Inflammatory macrophage (primary cell): ENCODE measurements at regions not wholly inside any gene's neighbourhood (a gene's known extent, or its start where the extent isn't known, plus 50 kb on each side); places are given as distances from the start of the nearest gene placed in this dataset.

Experiments
- DNase-seq, 2 donors: peaks; one replicate each; pipeline ENCODE4 v3.0.0-alpha.2; 2020 to 2022

DNA sequence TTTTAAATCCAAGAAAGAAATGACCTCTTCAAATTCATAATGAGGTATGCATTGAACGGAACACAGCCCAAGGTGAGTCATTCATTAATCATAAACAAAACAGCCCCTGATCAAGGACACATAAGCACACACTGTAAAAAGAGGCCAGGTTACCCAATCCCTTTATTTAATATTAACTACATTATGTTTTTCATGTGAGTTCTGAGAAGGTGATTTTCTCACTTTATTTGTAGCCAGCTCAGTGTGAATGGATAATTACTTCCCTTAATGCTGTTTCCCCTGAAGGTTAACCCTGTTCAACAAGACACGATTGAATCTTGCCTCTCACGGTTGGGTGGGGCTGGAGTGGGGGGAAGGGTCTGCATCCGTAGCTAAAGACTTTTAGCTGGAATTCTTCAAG is 257.3 kb upstream of the SALL1 start:
- DNase-seq = no peak

DNA sequence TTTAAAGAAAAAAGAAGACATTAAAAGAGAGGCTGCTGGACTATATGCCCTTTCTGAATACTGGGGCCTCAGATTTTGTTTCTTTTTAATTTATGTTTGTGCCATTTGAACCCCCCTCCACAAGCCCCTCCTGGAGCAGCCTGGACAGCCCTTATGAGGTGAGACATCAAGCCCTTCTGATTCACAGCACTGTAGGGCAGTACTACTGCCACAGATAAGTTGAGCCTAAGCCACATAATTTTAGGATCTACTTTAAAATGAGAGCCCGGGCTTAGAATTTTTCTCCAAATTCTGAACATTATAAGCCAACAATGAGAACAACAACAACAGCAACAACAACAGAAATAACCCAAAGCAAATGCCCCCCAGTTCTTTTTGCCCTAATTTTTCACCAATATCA is 256.9 kb upstream of the SALL1 start:
- DNase-seq = no peak

DNA sequence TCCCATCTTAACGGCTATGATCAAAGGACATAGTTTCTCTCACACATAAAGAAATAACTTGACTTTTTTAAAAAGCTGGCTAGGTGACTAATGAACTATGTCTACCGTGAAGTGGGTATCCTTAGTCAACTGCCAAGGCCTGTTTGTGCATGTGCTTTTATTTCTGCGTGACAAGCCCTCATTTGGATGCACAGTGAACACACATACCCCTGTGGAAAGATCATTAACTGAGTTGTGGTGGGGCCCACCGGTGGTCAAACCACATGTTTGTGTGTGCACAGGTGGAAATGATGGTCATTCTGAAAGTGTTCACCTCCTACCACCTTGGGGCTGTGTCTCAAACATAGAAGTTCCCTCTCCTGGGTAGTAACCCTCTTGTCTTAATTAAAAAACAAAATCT is 256.1 kb upstream of the SALL1 start:
- no peak for DNase-seq

DNA sequence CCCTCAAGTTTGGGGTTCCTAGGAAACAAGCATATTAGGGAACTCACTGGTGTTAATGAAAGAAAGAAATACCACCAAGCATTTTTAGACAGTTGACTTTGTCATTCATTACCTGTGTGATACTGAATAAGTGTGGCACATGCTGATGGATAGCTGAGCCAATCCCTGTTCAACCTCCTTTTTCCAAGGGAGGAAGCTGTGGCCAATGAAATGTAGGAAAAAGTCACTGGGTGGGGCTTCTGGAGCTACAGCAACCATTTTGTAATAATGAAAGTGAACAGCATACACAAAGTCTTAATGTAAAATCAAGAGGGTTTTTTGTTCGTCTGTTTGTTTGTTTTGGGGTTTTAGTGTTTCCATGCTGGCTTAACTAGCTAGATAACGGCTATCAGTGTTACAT is 254.3 kb upstream of the SALL1 start:
- DNase-seq = no peak

DNA sequence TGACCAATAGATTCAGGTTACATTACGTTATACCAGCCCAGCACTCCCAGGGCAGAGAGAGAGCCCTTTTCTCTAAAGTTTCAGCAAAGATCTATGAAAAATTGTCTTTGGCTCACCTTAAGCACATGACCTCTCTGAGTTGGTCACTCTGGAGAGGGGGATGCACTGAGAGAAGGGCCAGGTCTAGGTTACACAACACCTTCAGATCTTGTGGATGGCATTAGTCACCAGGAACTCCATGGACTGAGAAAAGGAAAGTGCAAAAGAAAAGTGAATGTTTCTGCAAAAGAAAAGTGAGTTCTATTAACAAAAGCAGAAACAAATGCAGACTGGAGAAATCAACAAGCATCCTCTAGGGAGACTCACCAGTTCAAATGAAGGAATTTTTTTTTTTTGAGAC is 253.3 kb upstream of the SALL1 start:
- no peak for DNase-seq

DNA sequence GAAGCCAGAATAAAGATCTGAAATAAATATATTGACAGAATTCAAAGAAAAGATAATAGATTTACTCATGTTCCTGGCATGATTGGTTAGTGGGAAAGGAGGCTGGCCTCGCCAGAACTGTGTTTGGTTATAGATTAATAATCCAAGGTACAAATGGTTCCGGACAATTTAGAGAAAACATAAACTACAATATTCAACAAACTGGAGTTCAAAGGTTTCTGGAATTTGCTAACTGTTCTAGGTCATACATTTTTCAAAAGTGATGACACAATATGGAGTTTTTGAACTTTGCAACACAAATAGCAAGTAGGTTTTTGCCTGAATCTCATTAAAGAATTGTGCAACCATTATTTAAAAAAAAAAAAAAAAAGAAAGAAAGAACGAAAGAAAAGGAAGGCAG is 251.7 kb upstream of the SALL1 start:
- DNase-seq = no peak

DNA sequence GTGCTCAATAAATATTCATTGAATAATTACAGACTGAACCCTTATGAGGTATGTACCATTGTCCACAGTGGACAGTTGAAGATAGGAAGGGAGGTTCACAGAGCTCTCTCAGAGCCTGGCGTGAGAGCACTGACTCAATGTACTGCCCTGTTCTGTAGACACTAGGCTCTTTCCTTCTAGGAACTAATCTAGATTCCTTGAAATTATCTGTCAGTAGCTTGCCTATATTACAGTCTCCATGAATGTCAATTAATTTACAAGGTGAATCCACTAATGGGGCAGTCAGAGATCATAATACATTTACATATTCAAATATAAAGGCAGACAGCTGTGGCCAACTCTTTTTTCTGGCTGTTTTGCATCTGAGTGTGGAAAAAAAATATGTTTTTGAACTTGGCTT is 251.2 kb upstream of the SALL1 start:
- DNase-seq = no peak

DNA sequence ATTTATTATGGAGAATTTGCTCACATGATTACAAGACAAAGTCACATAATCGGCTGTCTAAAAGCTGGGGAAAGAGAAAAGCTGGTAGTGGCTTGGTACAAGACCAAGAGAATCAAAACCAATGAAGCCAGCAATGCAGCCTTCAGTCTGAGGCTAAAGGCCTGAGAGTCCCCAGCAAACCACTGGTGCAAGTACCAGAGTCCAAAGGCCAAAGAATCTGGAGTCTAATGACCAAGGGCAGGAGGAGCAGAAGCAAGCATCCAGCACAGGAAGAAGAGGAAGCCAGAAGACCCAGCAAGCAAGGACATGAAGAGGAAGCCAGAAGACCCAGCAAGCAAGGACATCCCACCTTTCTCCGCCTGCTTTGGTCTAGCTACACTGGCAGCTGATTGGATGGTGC is 250.6 kb upstream of the SALL1 start:
- DNase-seq = no peak

DNA sequence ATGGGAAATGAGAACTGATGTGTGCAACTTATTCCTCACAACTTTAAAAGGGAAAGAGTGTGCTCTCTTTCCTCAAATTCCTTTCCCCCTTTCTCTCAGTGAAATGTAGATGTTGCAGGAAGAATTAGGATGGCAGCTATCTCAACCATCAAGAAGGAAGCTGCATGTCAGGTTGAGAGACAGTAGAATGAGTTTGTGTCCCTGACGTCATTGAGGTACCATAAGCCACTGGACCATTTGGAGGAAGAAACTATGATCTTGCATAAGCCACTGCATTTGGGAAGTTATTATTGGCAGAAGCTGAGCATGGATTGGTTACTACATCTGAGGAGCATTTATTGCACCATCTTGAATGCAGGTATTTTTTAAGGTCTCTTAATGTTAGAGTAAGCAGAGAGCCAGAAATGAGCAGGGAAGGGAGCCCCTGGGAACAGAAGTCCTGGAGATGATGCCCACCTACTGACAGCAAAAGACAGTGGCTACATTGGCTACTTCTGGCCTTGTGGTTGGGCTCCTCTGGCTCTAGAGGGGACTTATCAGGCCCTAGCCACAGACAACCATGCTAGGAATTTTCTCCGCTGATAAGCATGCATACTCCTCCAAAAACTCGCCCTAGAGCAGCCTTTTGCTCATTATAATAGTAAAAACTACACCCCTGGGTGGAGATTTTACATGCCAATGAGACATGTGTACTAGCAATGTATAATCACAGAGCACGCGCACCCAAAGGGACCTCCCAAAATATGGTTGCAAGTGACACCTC is 249.0 kb upstream of the SALL1 start:
- no peak for DNase-seq

DNA sequence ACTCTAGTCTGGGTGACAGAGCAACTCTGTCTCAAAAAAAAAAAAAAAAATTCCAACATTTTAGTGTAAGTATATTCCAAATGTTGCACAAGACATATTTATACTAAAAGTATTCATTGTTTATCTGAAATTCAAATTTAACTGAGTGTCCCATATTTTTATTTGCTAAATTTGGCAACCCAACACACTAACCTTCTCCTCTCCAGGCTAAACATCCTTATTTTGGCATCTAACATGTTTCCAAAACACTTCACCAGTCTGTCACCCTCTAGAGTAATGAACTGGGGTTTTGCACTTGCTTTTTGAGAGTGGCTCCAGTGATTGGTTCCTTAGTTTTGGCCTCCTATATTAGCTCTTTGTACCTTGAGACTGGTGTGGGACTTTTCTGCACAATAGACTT is 243.4 kb upstream of the SALL1 start:
- no peak for DNase-seq

DNA sequence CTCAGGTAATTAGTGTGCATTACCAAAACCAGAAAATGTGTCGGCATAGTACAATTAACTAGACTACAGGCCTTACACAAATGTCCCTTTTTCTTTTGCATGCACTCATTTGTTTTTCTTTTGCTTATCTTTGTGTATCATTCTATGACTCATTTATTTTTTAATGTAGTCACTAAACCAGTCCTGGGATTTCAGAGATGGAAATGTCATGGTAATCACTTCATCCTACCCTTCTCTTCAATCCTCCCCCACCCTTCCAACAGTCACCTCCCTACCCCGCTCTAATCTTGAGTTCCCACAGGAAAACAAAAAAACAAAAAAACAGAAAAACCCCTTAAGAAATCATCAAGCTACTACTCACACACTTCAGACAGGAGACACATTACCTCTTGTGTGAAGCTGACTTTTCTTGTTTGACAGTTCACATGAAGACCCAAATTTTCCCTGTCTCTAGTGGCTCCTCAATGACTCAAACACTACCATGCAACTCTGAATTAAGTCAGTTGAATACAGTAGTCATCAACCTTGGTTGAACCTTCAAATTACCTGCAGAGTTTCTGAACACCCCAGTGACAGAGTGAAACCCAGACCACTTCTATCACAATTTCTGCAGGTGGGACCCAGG is 242.4 kb upstream of the SALL1 start:
- no peak for DNase-seq

DNA sequence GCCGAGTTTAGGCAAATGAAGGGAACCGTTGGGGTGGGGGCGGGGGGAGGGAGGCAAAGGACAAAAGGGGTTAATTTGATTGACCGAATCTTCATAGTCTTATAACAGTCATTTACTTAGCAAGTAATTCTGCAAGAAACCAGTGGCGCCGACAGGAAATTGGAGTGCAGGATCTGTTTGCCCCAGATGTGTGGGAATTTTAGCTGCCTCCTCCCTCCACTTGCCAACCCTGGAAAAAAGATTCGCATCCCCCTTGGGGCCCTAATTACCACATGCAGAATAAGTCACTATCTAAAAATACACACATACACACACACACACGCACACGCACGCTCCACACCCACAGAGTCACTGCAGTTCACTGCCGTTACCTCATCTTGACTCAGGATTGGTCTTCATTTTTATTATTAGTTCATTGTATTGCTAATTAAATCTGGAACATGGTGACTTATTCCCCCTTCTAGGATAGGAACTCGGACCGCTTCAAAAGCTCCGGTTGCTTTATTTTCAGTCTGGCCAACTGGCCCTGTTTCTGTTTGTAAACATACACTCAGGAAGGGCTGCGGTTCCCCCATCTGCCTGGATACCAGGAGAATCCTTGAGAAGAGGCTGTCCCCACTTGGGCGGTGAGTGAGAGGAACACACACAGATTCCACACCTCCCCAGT is 241.6 kb upstream of the SALL1 start:
- DNase-seq = no peak

DNA sequence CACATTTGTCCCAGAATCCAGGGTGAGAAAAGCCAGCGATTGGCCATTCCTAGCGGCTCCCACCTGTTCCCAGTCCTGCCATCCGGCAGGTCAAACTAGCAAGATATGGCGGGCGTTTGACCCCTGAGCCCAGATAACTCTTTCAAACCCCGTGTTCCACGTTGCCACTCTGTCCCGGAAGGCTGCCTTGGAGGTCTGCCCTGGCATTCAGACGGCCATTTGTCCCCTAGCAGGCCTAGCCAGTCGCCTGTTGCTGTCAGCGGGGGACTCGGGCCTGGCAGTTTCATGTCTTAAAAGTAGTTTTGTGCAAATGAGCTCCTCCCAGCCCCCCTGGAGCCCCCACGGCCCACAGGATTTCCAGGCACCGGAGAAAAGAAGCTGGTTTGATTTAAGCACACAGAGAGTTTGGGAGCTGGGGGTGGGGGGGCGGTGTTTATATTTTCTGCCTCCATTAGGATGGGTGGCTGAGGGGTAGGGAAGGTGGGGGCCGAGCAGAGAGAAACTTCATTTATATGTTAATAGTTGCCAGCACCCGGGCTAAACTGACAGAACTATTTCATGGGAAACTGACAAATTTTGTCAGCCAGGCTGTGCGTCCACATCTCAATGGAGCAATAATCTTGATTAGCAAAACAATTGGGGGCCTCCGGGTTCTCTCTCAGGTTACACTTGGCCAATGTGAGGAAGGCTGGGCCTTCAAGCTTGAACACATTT is 240.9 kb upstream of the SALL1 start:
- no peak for DNase-seq

DNA sequence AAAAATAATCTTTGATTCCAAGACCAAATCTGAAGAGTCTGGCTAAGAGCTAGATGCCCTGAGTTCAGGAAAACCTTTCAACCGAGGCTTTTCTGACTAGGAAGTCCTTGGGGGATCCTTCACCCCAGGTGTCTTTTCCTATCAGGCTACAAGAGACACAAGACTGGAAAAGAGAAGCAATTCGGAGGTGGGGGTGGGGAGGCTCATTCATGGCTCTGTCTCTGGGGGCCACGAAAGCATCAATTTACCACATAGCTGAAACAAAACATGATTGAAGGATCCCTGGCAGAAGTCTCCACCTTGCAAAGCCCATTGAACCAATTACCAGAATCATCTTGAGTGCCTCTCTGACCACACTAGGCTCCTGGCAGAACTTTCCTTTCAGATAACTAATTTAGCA is 239.8 kb upstream of the SALL1 start:
- DNase-seq = no peak

DNA sequence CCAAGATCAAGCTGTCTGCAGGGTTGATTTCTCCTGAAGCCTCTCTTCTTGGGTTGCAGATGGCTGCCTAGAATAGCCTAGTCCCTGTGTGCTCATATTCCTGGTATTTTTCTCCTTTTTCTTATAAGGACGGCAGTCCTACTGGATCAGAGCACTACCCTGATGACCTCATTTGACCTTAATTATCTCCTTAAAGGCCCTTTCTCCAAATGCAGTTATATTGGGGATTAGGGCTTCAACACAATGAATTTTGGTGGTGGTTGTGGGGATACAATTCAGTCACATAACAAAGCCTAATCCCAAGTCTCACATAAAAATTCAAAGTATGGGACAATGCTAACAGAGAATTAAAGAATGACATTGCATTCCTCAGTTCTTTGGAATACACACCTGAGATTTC is 238.8 kb upstream of the SALL1 start:
- no peak for DNase-seq

DNA sequence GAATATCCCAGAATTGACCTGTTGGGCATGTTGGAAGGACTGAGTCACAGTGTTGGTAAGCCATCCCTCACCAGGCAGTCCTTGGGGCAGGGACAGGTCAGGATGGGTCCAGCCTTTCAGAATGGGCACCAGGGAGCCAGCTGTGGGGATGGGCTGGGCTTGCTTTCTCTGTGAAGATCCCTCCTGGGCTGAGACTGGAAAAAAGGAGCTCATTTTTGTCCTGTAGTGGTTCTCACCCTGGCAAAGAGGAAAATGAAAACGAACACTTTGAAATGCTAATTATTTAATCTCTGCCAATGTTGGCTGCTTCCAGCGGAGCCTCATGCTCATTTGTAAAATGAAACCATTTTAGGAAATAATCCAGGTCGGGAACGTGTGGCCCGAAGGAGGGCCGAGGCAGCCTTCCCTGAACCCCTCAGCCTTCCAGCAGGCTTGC is 237.5 kb upstream of the SALL1 start:
- no peak for DNase-seq

DNA sequence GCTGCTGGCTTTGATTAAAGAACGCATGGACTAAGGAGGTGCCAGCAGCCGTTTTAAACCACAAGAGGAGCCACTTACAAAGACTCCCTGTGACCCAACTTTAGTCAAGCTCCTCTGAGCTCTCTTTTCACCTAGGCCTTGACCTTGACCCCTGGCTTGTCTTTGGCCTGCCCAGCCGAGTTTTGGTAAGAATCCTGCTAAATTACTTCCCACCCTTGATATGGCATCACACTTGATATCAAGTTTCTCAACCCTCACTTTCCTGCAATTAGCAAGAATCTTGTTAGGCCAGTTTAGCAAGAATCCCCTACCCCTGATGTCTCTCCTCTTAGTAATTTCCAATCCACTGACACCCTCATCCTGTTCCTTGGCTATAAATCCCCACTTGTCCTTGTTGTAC is 232.8 kb upstream of the SALL1 start:
- DNase-seq = no peak

DNA sequence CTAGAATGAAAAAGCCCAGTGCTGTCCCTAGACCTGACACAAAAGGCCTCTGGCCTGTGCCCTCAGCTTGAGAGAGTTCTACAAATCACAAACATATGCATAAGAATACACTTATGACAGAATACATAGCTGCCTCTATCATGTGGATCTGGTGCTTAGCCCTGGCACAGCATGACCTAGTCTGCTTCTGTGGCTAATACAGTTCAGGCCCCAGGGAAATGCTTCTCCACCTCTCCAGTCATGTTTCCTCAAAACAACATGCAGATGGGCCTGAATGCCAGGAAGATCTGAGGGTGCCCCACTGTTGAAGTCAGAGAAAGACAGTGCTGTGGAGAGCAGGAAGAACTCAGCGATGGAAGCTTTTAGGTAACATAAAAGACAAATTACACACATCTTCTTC is 231.9 kb upstream of the SALL1 start:
- no peak for DNase-seq

DNA sequence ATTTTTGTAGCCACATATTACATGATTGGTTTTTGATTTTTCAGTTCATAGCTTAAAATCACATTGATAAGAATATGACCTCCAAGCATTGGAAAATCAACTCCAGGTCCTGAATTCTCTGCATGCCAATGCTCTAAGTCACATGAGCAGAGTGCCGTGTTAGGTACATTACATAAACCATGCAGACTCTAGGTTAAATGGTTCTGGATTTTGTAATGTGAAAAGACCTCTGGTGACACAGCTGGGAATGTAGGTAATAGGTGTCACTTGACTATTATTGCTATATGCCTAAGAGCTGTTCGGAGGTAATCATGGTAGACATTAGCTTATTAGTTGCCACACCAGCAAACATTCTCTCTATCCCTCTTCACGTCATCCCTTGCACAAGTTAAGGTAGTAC is 231.1 kb upstream of the SALL1 start:
- DNase-seq = no peak

DNA sequence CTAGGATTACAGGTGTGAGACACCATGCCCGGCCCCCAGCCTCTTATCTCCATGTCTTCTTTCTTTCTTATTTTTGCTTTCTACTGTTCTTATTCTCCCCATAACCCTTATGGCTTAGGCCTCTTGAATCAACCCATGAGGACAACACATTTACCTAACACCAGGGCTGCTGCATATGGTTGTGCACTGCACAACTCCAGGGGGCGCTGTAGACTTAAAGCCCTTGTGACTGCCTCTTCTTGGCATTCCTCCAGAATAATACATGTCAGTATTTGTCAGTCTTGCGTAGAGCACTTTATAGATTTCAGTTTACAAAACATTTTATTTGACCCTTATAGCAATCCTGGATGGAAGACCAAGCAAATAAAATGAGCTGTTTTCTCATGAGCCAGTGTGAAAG is 225.0 kb upstream of the SALL1 start:
- no peak for DNase-seq

DNA sequence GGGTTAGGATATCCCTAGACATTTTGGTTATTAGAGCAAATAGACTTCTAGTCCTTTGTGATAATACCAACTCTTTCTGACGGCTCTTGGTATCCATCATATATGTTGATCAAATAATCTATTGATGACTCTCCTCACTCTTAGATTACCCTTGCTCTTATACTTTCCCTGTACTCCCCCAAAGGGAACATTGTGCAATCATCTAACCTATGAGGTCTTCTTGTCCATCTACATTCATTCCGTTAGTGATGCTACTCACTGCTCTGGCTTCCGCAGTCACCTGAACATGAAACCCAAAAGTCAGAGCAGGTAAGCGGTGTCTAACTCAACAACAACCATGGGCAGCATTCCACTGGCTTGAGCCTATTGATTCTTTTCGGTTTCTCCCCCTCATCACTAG is 223.7 kb upstream of the SALL1 start:
- no peak for DNase-seq

DNA sequence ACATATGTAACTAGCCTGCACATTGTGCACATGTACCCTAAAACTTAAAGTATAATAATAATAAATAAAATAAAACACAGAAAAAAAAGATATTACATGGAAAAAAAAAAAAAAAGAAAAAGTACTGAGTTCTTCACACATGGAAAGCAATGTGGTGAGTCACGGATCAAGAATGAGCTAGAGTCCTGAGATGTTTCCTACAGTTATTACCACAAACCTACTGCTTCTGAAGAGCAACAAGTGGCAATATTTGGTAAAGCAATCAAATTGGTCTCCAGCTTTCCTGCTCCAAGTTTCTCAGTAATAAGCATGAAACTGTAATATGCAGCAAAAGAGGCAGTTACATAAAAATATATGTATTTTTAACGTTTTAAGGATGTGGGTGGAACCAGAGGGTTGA is 223.3 kb upstream of the SALL1 start:
- DNase-seq = no peak

DNA sequence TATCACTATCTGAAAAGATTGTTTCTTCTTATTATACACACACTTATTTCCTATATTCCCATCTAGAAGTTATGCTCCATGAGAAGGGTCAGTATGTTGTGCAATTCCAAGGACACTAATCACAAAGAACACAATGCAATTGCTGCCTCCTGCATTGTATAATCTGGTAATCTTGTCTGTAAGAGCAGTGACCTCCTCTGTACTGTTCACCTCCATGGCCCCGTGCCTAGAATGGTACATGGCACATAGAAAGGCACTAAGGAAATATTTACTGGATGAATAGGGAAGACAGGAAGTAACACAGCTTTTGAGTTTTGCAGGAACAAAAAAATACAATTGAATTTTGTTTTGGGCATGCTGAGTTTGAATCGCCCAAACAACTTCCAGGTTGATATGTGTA is 214.6 kb upstream of the SALL1 start:
- DNase-seq = no peak
